K562 (cell line): ENCODE measurements at regions not wholly inside any gene's neighbourhood (a gene's known extent, or its start where the extent isn't known, plus 50 kb on each side); places are given as distances from the start of the nearest gene placed in this dataset.
A peak's percentile ranks its signal among the peaks of the same experiment; 100 is the strongest.

Experiments used
- BHLHE40 ChIP-seq: IDR thresholded peaks from 2 replicates; pipeline ENCODE4 v1.6.1; 2011; ENCODE audit warnings: low read length, improper control_type of control experiment
- CBX3 ChIP-seq, 2 experiments: IDR thresholded peaks; 1 replicate in 1 of 2; 2 replicates in 1 of 2; pipeline ENCODE4 v1.6.1; 2012; ENCODE audit warnings: inconsistent platforms in 2 of 2, low read length in 2 of 2, borderline replicate concordance in 1 of 2, control low read depth in 1 of 2
- CTBP1 ChIP-seq: fragments of 450-650 bp; IDR thresholded peaks from 2 replicates; pipeline ENCODE4 v1.6.1; 2016; ENCODE audit warnings: borderline replicate concordance
- CXXC5 ChIP-seq: fragments of 250-450 bp; sonication (Bioruptor Pico); IDR thresholded peaks from 2 replicates; pipeline ENCODE4 v1.8.0; 2022; ENCODE audit warnings: inconsistent platforms, mild to moderate bottlenecking, moderate library complexity
- DNMT1 ChIP-seq: fragments of 450-650 bp; IDR thresholded peaks from 2 replicates; pipeline ENCODE4 v1.6.1; 2016; ENCODE audit warnings: antibody characterized with exemption, mild to moderate bottlenecking
- HDAC1 ChIP-seq, 2 experiments: fragments of 450-650 bp; IDR thresholded peaks; 2 replicates each; pipeline ENCODE4 v1.6.1; 2016 to 2017; ENCODE audit warnings: inconsistent platforms in 1 of 2, mild to moderate bottlenecking in 1 of 2, moderate library complexity in 1 of 2
- KDM1A ChIP-seq, 2 experiments: fragments of 450-650 bp; IDR thresholded peaks; 2 replicates each; pipeline ENCODE4 v1.6.1; 2016; ENCODE audit warnings: mild to moderate bottlenecking in 2 of 2
- MTA2 ChIP-seq: fragments of 450-650 bp; IDR thresholded peaks from 2 replicates; pipeline ENCODE4 v1.6.1; 2016; ENCODE audit warnings: low read depth
- NEUROD1 ChIP-seq: fragments of 150-350 bp; IDR thresholded peaks from 2 replicates; pipeline ENCODE4 v1.6.1; 2014; ENCODE audit warnings: borderline replicate concordance, low read length, low read depth; ENCODE audit not compliant: partially characterized antibody
- TFE3 ChIP-seq: fragments of 450-650 bp; formaldehyde crosslinking; IDR thresholded peaks from 2 replicates; pipeline ENCODE4 v1.4.0; 2020; ENCODE audit warnings: mild to moderate bottlenecking, mixed read lengths
- ZFP1 ChIP-seq: fragments of 450-650 bp; formaldehyde crosslinking; IDR thresholded peaks from 2 replicates; pipeline ENCODE4 v1.4.0; 2020; ENCODE audit warnings: mild to moderate bottlenecking, mixed read lengths
- ZMIZ1 ChIP-seq, 2 experiments: fragments of 150-350 bp in 1 of 2; IDR thresholded peaks; 2 replicates each; pipeline ENCODE4 v1.6.1; 2012 to 2016; ENCODE audit warnings: low read depth in 2 of 2, low read length in 2 of 2, mild to moderate bottlenecking in 1 of 2, moderate library complexity in 1 of 2
- ZNF57 ChIP-seq: fragments of 450-650 bp; formaldehyde crosslinking; IDR thresholded peaks from 2 replicates; pipeline ENCODE4 v1.4.0; 2020; ENCODE audit warnings: mild to moderate bottlenecking, moderate library complexity
- ZNF583 ChIP-seq: fragments of 250-450 bp; sonication (Bioruptor Pico); IDR thresholded peaks from 2 replicates; pipeline ENCODE4 v1.4.0; 2020
- TF ChIP-seq, protein P1 (sequence below): sonication (generic); formaldehyde crosslinking; IDR thresholded peaks from 2 replicates; pipeline ENCODE4 v1.8.1; 2023; ENCODE audit warnings: mild to moderate bottlenecking, missing genetic modification reagents
- TF ChIP-seq, protein P2 (sequence below): fragments of 450-650 bp; IDR thresholded peaks from 2 replicates; pipeline ENCODE4 v1.6.1; 2016; ENCODE audit warnings: low read depth, mild to moderate bottlenecking, moderate library complexity
- TF ChIP-seq, protein P3 (sequence below): fragments of 250-450 bp; sonication (Bioruptor Pico); IDR thresholded peaks from 2 replicates; pipeline ENCODE4 v1.8.0; 2021; ENCODE audit warnings: borderline replicate concordance, mild to moderate bottlenecking, moderate library complexity; ENCODE audit not compliant: poor library complexity, severe bottlenecking
- TF ChIP-seq, protein P4 (sequence below): fragments of 450-650 bp; IDR thresholded peaks from 2 replicates; pipeline ENCODE4 v1.6.1; 2016; ENCODE audit warnings: borderline replicate concordance

- peak in 1 of 2 experiments; percentile 70; a peak in 1 of 3 replicates for TF ChIP-seq CBX3 (IDR thresholded peaks at IDR 0.05; ENCODE audit: borderline replicate concordance in 1 of 2, low read length in 2 of 2)
- TF ChIP-seq BHLHE40, result peak; percentile 69
- TF ChIP-seq MTA2, result peak; percentile 87
- TF ChIP-seq, protein P1, sequence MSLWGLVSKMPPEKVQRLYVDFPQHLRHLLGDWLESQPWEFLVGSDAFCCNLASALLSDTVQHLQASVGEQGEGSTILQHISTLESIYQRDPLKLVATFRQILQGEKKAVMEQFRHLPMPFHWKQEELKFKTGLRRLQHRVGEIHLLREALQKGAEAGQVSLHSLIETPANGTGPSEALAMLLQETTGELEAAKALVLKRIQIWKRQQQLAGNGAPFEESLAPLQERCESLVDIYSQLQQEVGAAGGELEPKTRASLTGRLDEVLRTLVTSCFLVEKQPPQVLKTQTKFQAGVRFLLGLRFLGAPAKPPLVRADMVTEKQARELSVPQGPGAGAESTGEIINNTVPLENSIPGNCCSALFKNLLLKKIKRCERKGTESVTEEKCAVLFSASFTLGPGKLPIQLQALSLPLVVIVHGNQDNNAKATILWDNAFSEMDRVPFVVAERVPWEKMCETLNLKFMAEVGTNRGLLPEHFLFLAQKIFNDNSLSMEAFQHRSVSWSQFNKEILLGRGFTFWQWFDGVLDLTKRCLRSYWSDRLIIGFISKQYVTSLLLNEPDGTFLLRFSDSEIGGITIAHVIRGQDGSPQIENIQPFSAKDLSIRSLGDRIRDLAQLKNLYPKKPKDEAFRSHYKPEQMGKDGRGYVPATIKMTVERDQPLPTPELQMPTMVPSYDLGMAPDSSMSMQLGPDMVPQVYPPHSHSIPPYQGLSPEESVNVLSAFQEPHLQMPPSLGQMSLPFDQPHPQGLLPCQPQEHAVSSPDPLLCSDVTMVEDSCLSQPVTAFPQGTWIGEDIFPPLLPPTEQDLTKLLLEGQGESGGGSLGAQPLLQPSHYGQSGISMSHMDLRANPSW (CRISPR knock-in tag), result peak; percentile 75; the same call in 1 of the 2 replicates
- peak in 1 of 2 experiments; percentile 82; a peak in 2 of 4 replicates for TF ChIP-seq HDAC1 (IDR thresholded peaks at IDR 0.05)
- peak; percentile 84 to 91 for TF ChIP-seq KDM1A (IDR thresholded peaks at IDR 0.05)
- TF ChIP-seq ZNF57 (CRISPR knock-in tag), result no peak
- TF ChIP-seq, protein P2, sequence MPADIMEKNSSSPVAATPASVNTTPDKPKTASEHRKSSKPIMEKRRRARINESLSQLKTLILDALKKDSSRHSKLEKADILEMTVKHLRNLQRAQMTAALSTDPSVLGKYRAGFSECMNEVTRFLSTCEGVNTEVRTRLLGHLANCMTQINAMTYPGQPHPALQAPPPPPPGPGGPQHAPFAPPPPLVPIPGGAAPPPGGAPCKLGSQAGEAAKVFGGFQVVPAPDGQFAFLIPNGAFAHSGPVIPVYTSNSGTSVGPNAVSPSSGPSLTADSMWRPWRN, result no peak
- TF ChIP-seq ZNF583, result no peak
- no peak for TF ChIP-seq TFE3 (CRISPR knock-in tag)
- TF ChIP-seq ZMIZ1 (IDR thresholded peaks at IDR 0.05; ENCODE audit: low read depth in 2 of 2, low read length in 2 of 2), result peak in 1 of 2 experiments; percentile 89; a peak in 2 of 4 replicates
- TF ChIP-seq, protein P3, sequence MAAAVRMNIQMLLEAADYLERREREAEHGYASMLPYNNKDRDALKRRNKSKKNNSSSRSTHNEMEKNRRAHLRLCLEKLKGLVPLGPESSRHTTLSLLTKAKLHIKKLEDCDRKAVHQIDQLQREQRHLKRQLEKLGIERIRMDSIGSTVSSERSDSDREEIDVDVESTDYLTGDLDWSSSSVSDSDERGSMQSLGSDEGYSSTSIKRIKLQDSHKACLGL (CRISPR knock-in tag), result no peak
- TF ChIP-seq NEUROD1, result peak; percentile 59
- TF ChIP-seq, protein P4, sequence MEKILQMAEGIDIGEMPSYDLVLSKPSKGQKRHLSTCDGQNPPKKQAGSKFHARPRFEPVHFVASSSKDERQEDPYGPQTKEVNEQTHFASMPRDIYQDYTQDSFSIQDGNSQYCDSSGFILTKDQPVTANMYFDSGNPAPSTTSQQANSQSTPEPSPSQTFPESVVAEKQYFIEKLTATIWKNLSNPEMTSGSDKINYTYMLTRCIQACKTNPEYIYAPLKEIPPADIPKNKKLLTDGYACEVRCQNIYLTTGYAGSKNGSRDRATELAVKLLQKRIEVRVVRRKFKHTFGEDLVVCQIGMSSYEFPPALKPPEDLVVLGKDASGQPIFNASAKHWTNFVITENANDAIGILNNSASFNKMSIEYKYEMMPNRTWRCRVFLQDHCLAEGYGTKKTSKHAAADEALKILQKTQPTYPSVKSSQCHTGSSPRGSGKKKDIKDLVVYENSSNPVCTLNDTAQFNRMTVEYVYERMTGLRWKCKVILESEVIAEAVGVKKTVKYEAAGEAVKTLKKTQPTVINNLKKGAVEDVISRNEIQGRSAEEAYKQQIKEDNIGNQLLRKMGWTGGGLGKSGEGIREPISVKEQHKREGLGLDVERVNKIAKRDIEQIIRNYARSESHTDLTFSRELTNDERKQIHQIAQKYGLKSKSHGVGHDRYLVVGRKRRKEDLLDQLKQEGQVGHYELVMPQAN, result no peak
- TF ChIP-seq CTBP1, result peak; percentile 98
- peak; percentile 30 for TF ChIP-seq CXXC5 (CRISPR knock-in tag)
- TF ChIP-seq ZFP1, result no peak
- no peak for TF ChIP-seq DNMT1
These were observed 81.9 kb upstream of the C1GALT1 start (continued) for GRCh38 chr7:7100432-7100849.
